ENCODE measurements at regions not wholly inside any gene's neighbourhood (a gene's known extent, or its start where the extent isn't known, plus 50 kb on each side); places are given as distances from the start of the nearest gene placed in this dataset.

DNA sequence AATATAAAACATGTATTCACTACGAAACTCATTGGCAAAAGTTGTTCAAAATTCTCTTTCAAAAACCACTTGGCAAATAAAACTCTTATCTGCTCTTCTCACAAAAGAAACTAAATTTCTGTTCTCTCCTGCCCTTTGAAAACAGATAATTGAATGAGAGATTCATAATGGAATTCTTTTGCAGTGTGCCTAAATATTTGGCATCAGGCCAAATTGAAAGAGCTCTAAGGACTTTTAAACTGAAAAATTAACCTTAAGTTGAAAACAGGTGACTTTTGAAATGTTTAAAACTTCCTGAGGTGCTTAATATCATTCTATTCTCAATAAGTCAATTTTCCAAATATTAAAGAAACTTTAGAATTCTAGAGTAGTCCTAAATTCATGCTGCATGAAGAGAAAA lies 136.4 kb downstream of the FSCB start:
- WGBS, 2 donors: 17 to 28% methylated on average over 1 of the region's 1 CpG
- no peak for TF ChIP-seq POLR2A (IDR thresholded peaks at IDR 0.05)
- TF ChIP-seq, protein P1, sequence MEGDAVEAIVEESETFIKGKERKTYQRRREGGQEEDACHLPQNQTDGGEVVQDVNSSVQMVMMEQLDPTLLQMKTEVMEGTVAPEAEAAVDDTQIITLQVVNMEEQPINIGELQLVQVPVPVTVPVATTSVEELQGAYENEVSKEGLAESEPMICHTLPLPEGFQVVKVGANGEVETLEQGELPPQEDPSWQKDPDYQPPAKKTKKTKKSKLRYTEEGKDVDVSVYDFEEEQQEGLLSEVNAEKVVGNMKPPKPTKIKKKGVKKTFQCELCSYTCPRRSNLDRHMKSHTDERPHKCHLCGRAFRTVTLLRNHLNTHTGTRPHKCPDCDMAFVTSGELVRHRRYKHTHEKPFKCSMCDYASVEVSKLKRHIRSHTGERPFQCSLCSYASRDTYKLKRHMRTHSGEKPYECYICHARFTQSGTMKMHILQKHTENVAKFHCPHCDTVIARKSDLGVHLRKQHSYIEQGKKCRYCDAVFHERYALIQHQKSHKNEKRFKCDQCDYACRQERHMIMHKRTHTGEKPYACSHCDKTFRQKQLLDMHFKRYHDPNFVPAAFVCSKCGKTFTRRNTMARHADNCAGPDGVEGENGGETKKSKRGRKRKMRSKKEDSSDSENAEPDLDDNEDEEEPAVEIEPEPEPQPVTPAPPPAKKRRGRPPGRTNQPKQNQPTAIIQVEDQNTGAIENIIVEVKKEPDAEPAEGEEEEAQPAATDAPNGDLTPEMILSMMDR (IDR thresholded peaks at IDR 0.05): no peak
- no peak overlapping the region for H3K4me3 ChIP-seq (ENCODE audit: low read depth, poor library complexity, severe bottlenecking)
- no peak for DNase-seq (ENCODE audit: low spot score in 2 of 2)
- intact Hi-C loops (cut with DNase I; ENCODE audit: low total_unique reads): no loop called here

DNA sequence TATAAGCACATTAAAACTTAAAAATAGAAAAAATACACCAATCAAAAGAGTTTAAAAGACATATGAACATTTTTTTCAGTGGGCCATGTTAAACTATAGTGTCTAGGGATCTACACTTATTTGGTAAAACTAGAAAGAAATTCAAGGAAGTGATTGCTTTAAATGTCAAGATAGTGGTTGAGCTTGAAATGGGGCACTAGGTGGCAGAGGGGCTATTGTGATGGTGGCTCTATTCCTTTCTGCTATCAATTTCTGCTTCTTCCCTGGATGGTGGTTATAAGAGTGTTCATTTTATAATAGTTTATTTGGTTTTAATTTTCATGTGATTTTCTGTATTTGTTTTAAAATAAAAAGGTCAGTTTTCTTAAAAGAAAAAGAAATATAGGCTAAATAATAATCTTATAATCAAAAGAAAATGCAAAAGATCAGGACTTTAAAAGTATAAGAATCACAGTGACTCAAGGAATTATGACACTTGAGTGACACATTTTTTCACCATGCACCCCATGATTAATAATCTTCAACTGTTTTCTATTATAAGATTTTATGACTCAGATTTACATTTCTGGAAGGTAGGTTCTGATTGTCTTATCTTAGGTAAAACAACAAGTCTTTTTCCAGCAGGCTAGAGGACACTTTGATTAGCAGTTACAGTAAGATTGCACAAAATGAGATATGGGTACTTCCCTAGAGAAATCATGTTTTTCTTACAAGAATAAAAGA lies 137.5 kb downstream of the FSCB start:
- no peak for DNase-seq (ENCODE audit: low spot score in 2 of 2)
- no peak overlapping the region for H3K4me3 ChIP-seq (ENCODE audit: low read depth, poor library complexity, severe bottlenecking)
- intact Hi-C loops (cut with DNase I; ENCODE audit: low total_unique reads): no loop called here
- TF ChIP-seq, protein P1 (IDR thresholded peaks at IDR 0.05): no peak
- TF ChIP-seq POLR2A (IDR thresholded peaks at IDR 0.05): no peak

DNA sequence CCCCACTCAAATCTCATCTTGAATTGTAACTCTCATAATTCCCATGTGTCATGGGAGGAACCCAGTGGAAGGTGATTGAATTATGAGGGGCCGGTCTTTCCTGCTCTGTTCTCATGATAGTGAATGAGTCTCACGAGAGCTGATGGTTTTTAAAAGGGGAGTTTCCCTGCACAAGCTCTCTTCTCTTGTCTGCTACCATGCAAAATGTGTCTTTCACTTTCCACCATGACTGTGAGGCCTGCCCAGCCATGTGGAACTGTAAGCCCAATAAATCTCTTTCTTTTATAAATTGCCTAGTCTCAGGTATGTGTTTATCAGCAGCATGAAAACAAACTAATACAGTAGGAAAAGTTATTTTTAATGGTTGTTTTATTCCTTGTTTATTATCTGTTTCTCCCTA lies 146.0 kb downstream of the FSCB start:
- 66 to 74% methylated on average over 2 of the region's 2 CpGs for WGBS, 2 donors
- H3K4me3 ChIP-seq (ENCODE audit: low read depth, poor library complexity, severe bottlenecking): no peak overlapping the region
- no peak for DNase-seq (ENCODE audit: low spot score in 2 of 2)
- intact Hi-C loops (cut with DNase I; ENCODE audit: low total_unique reads): no loop called here
- TF ChIP-seq, protein P1 (IDR thresholded peaks at IDR 0.05): no peak
- TF ChIP-seq POLR2A (IDR thresholded peaks at IDR 0.05): no peak

DNA sequence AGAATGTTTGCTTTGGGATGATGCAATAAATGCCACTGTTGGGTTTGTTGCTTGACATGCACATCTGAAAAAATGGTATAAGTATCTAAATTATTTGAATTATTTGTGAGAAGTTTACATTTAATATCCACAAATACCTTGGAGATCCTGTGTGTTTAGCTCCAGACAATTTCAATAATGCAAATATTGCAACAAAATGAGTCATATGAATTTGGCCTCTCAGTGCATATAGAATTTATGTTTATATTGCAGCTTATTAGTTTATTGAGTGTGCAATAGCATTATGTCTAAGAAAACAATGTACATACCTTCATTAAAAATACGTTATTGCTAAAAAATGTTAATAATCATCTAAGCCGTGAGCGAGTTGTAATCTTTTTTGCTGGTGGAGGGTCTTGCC lies 153.3 kb downstream of the FSCB start:
- 90 to 96% methylated on average over 3 of the region's 3 CpGs for WGBS, 2 donors
- TF ChIP-seq, protein P1 (IDR thresholded peaks at IDR 0.05): no peak
- no peak for TF ChIP-seq POLR2A (IDR thresholded peaks at IDR 0.05)
- no peak for DNase-seq (ENCODE audit: low spot score in 2 of 2)
- no peak overlapping the region for H3K4me3 ChIP-seq (ENCODE audit: low read depth, poor library complexity, severe bottlenecking)
- intact Hi-C loops (cut with DNase I; ENCODE audit: low total_unique reads): no loop called here

DNA sequence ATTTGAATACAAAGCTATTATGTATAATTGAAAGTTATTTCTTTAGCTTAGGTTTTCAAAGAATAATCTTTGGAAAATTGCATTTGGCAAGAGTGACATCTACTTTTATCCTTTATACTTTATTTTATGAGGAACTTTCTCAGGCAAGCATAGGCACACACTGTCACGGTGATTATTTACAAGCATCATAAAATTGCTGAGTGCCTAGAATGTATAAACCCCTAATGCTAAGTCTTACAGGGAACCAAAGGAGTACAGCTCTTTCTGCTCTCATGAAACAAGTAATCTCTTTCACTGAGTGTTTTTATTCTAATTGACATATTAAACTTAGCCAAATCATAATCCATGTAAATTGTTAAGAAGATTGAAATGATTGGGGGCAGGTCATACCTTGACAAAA lies 154.9 kb downstream of the FSCB start:
- WGBS, 2 donors: 40 to 41% methylated on average over 1 of the region's 1 CpG
- no peak for TF ChIP-seq POLR2A (IDR thresholded peaks at IDR 0.05)
- TF ChIP-seq, protein P1 (IDR thresholded peaks at IDR 0.05): no peak
- intact Hi-C loops (cut with DNase I; ENCODE audit: low total_unique reads): no loop called here
- no peak for DNase-seq (ENCODE audit: low spot score in 2 of 2)
- no peak overlapping the region for H3K4me3 ChIP-seq (ENCODE audit: low read depth, poor library complexity, severe bottlenecking)

DNA sequence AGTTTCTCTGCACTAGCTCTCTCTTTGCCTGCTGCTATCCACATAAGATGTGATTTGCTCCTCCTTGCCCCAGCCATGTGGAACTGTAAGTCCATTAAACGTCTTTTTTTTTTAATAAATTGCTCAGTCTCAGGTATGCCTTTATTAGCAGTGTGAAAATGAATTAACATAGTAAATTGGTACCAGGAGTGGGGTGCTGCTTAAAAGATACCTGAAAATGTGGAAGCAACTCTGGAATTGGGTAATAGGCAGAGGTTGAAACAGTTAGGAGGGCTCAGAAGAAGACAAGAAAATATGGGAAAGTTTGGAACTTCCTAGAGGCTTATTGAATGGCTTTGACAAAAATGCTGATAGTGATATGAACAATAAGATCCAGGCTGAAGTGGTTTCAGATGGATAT lies 159.8 kb downstream of the FSCB start:
- no peak for TF ChIP-seq POLR2A (IDR thresholded peaks at IDR 0.05)
- TF ChIP-seq, protein P1 (IDR thresholded peaks at IDR 0.05): no peak
- no peak overlapping the region for H3K4me3 ChIP-seq (ENCODE audit: low read depth, poor library complexity, severe bottlenecking)
- intact Hi-C loops (cut with DNase I; ENCODE audit: low total_unique reads): no loop called here
- WGBS, 2 donors: 26 to 46% methylated on average over 1 of the region's 1 CpG
- DNase-seq (ENCODE audit: low spot score in 2 of 2): no peak

Measured in lower leg skin (tissue), 4 donors.